ENCODE measurements at regions not wholly inside any gene's neighbourhood (a gene's known extent, or its start where the extent isn't known, plus 50 kb on each side); places are given as distances from the start of the nearest gene placed in this dataset.

DNA sequence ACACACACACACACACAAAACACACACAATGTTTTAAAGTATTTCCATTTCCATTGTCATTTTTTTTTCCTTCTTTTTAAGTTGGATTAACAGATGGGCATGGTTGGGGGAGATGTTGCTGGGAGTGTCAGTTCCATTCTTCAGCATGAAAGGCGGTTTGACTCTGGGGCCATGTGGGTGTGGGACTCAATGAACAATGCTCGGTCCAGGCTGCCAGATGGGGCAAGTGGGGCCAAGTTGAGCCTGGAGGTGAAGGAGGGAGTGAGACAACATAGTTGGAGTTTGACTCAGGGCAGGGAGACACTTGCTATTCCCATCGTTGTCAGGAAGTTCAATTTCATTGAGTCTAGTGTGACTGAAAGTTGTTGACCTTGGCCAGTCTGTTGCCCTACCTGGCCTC lies 125.3 kb downstream of the TLE3 start:
- H3K4me3 Mint-ChIP-seq, result no peak overlapping the region
- no peaks in the 10 kb centered on the region for H3K4me1 Mint-ChIP-seq
- H3K27me3 Mint-ChIP-seq, result peaks cover 50% of the 10 kb centered on the region
- H3K9me3 Mint-ChIP-seq, result peaks cover 0 to 6% of the 10 kb centered on the region in 2 donors
- ATAC-seq (no peak), DNase-seq (no peak)
- H3K27ac Mint-ChIP-seq, result no peak overlapping the region

- Mint-ChIP-seq H3K4me3 (no peak overlapping the region), H3K4me1 (no peaks in the 10 kb centered on the region), H3K27ac (no peak overlapping the region), H3K9me3 (peaks cover 0 to 6% of the 10 kb centered on the region in 2 donors), H3K27me3 (peaks cover 50% of the 10 kb centered on the region)
- DNase-seq, result peak; percentile 19 to 54
- ATAC-seq, result peak; percentile 84
These were observed 124.5 kb downstream of the TLE3 start for GRCh38 chr15:69973102-69973714.

DNA sequence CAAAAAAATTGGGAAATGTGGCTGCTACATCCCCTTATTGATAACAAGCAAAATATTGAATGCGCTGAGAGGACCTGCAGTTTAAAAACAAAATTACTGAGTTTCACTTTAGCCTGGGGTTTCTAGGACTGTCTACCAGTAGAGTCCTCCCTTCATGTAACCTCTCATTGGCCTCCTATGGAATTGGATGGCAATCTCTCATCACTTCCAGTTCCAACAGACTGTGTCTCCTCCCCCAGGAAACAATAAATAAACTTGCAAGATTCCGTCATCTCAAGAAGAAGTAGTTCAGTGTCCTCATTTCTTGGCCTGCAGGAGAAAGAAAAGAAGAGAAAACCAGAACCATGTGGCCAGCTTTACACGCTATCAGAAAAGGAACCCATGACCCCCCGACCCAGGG lies 123.8 kb downstream of the TLE3 start:
- H3K9me3 Mint-ChIP-seq, result peaks cover 0 to 6% of the 10 kb centered on the region in 2 donors

GRCh38 chr15:69974321-69974720 lies 123.4 kb downstream of the TLE3 start:
- ATAC-seq, result no peak
- Mint-ChIP-seq H3K4me3 (no peak overlapping the region), H3K27ac (no peak overlapping the region), H3K27me3 (peaks cover 50% of the 10 kb centered on the region), H3K9me3 (peaks cover 0 to 6% of the 10 kb centered on the region in 2 donors), H3K4me1 (peaks cover 4% of the 10 kb centered on the region)
- no peak for DNase-seq

More for the DNA sequence above, 123.8 kb downstream of the TLE3 start:
- no peak overlapping the region for H3K4me3 Mint-ChIP-seq
- no peak overlapping the region for H3K27ac Mint-ChIP-seq
- peaks cover 50% of the 10 kb centered on the region for H3K27me3 Mint-ChIP-seq
- no peak for DNase-seq
- H3K4me1 Mint-ChIP-seq, result no peaks in the 10 kb centered on the region
- no peak for ATAC-seq

- Mint-ChIP-seq H3K27me3 (peaks cover 51% of the 10 kb centered on the region), H3K4me1 (peaks cover 7% of the 10 kb centered on the region), H3K9me3 (peaks cover 0 to 6% of the 10 kb centered on the region in 2 donors), H3K27ac (no peak overlapping the region), H3K4me3 (no peak overlapping the region)
- ATAC-seq (peak; percentile 88), DNase-seq (peak; percentile 44 to 50)
These were observed 121.2 kb downstream of the TLE3 start for GRCh38 chr15:69976366-69976994.

GRCh38 chr15:69978603-69979002 lies 119.1 kb downstream of the TLE3 start:
- H3K27ac Mint-ChIP-seq, result no peak overlapping the region
- H3K4me1 Mint-ChIP-seq, result peaks cover 7% of the 10 kb centered on the region
- H3K9me3 Mint-ChIP-seq, result peaks cover 0 to 6% of the 10 kb centered on the region in 2 donors

GRCh38 chr15:69979262-69979661 lies 118.5 kb downstream of the TLE3 start:
- ATAC-seq, result no peak
- Mint-ChIP-seq H3K4me1 (peaks cover 7% of the 10 kb centered on the region), H3K9me3 (peaks cover 0 to 6% of the 10 kb centered on the region in 2 donors), H3K27ac (no peak overlapping the region), H3K27me3 (peaks cover 52% of the 10 kb centered on the region), H3K4me3 (no peak overlapping the region)
- DNase-seq, result no peak

More at GRCh38 chr15:69978603-69979002, 119.1 kb downstream of the TLE3 start:
- no peak overlapping the region for H3K4me3 Mint-ChIP-seq
- H3K27me3 Mint-ChIP-seq, result peaks cover 59% of the 10 kb centered on the region
- no peak for DNase-seq
- no peak for ATAC-seq

GRCh38 chr15:69979783-69980182 lies 117.9 kb downstream of the TLE3 start:
- no peak for DNase-seq
- H3K27ac Mint-ChIP-seq, result no peak overlapping the region
- no peak for ATAC-seq
- H3K4me3 Mint-ChIP-seq, result no peak overlapping the region
- H3K4me1 Mint-ChIP-seq, result peaks cover 7% of the 10 kb centered on the region
- peaks cover 47% of the 10 kb centered on the region for H3K27me3 Mint-ChIP-seq
- H3K9me3 Mint-ChIP-seq, result peaks cover 0 to 6% of the 10 kb centered on the region in 2 donors

GRCh38 chr15:69980341-69981059 lies 117.2 kb downstream of the TLE3 start:
- Mint-ChIP-seq H3K4me3 (no peak overlapping the region), H3K9me3 (peaks cover 0 to 6% of the 10 kb centered on the region in 2 donors), H3K4me1 (peaks cover 7% of the 10 kb centered on the region), H3K27me3 (peaks cover 40% of the 10 kb centered on the region), H3K27ac (no peak overlapping the region)
- DNase-seq (no peak), ATAC-seq (no peak)

- DNase-seq, result no peak
- Mint-ChIP-seq H3K27me3 (peaks cover 31% of the 10 kb centered on the region), H3K27ac (no peak overlapping the region), H3K9me3 (no peaks in the 10 kb centered on the region), H3K4me3 (no peak overlapping the region), H3K4me1 (peaks cover 7% of the 10 kb centered on the region)
- no peak for ATAC-seq
These were observed 115.7 kb downstream of the TLE3 start for GRCh38 chr15:69982037-69982436.

GRCh38 chr15:69983696-69984265 lies 113.9 kb downstream of the TLE3 start:
- no peak overlapping the region for H3K27ac Mint-ChIP-seq
- DNase-seq (no peak), ATAC-seq (no peak)
- H3K4me3 Mint-ChIP-seq, result no peak overlapping the region
- H3K4me1 Mint-ChIP-seq, result peaks cover 7% of the 10 kb centered on the region
- no peaks in the 10 kb centered on the region for H3K9me3 Mint-ChIP-seq
- peaks cover 31% of the 10 kb centered on the region for H3K27me3 Mint-ChIP-seq

- Mint-ChIP-seq H3K4me3 (no peak overlapping the region), H3K9me3 (no peaks in the 10 kb centered on the region), H3K27me3 (peaks cover 13% of the 10 kb centered on the region), H3K27ac (peak overlapping the region in 1 of 2 donors; percentile 12), H3K4me1 (no peaks in the 10 kb centered on the region)
- no peak for DNase-seq
- ATAC-seq, result no peak
These were observed 109.9 kb downstream of the TLE3 start for GRCh38 chr15:69987492-69988489.

GRCh38 chr15:69988541-69989225 lies 109.0 kb downstream of the TLE3 start:
- ATAC-seq (no peak), DNase-seq (no peak)
- H3K4me1 Mint-ChIP-seq, result no peaks in the 10 kb centered on the region
- no peak overlapping the region for H3K27ac Mint-ChIP-seq
- no peaks in the 10 kb centered on the region for H3K9me3 Mint-ChIP-seq
- H3K4me3 Mint-ChIP-seq, result no peak overlapping the region
- H3K27me3 Mint-ChIP-seq, result peaks cover 7% of the 10 kb centered on the region

GRCh38 chr15:69990566-69991421 lies 106.9 kb downstream of the TLE3 start:
- no peaks in the 10 kb centered on the region for H3K4me1 Mint-ChIP-seq
- H3K27me3 Mint-ChIP-seq, result peaks cover 7% of the 10 kb centered on the region
- H3K27ac Mint-ChIP-seq, result no peak overlapping the region
- H3K9me3 Mint-ChIP-seq, result no peaks in the 10 kb centered on the region
- no peak for DNase-seq
- no peak overlapping the region for H3K4me3 Mint-ChIP-seq
- no peak for ATAC-seq

All from stimulated activated naive CD8-positive, alpha-beta T cell treated with anti-CD3 and anti-CD28 coated beads, Interleukin-15, amount 100 ng/mL, for 72 hours (primary cell).